Mucosa of descending colon (tissue), 3 donors: ENCODE measurements at regions not wholly inside any gene's neighbourhood (a gene's known extent, or its start where the extent isn't known, plus 50 kb on each side); places are given as distances from the start of the nearest gene placed in this dataset.

Experiments used
- ATAC-seq: fragments of 200-7000 bp; cut with Tn5 transposase; one replicate; pipeline ENCODE4 v1.9.1; 2020; ENCODE audit warnings: mild to moderate bottlenecking, moderate library complexity
- DNase-seq, 3 donors: peaks; one replicate each; pipeline ENCODE4 v3.0.0-alpha.2; 2020
- H3K36me3 ChIP-seq: fragments of 200-600 bp; one replicate; pipeline ENCODE4 v1.8.0; 2021; ENCODE audit warnings: low read depth, mild to moderate bottlenecking
- H3K4me1 ChIP-seq: fragments of 200-600 bp; one replicate; pipeline ENCODE4 v1.8.0; 2021; ENCODE audit warnings: low read depth, mild to moderate bottlenecking
- H3K4me3 ChIP-seq: fragments of 200-600 bp; one replicate; pipeline ENCODE4 v1.8.0; 2021; ENCODE audit warnings: mild to moderate bottlenecking
- H3K9me3 ChIP-seq: fragments of 200-600 bp; one replicate; pipeline ENCODE4 v1.8.0; 2021; ENCODE audit warnings: mild to moderate bottlenecking
- CTCF ChIP-seq: fragments of 200-600 bp; IDR thresholded peaks from one replicate; pipeline ENCODE4 v1.8.0; 2022; ENCODE audit warnings: antibody characterized with exemption, mild to moderate bottlenecking
- intact Hi-C, 2 donors: fragments of 100-400 bp; cut with DNase I in 1 of 2; cut with micrococcal nuclease in 1 of 2; formaldehyde crosslinking; loops; one replicate each; pipeline versions ENCODE4 v1.11.0 to v1.11.1; 2022; cut with DNase I, micrococcal nuclease
- donor health status: DM: no; HTN: no; CAD: no; lungs with moderate emphysema.
- donor health status: DM: no; HTN: no; CAD: no.
- donor health status: DM: no; HTN: yes; CAD: no.

GRCh38 chr10:112895292-112895691 lies 54.8 kb upstream of the TCF7L2 start:
- intact Hi-C loops = no loop called here
- peaks cover 7% of the 10 kb centered on the region for H3K4me1 ChIP-seq
- no peak overlapping the region for H3K4me3 ChIP-seq
- DNase-seq (no peak), ATAC-seq (no peak)
- no peak for TF ChIP-seq CTCF
- H3K36me3 ChIP-seq = no peaks in the 10 kb centered on the region
- H3K9me3 ChIP-seq = no peaks in the 10 kb centered on the region

GRCh38 chr10:112896273-112896672 lies 53.8 kb upstream of the TCF7L2 start:
- Histone ChIP-seq H3K4me3 (no peak overlapping the region), H3K36me3 (no peaks in the 10 kb centered on the region), H3K9me3 (no peaks in the 10 kb centered on the region), H3K4me1 (peaks cover 7% of the 10 kb centered on the region)
- TF ChIP-seq CTCF = no peak
- peak; percentile 30 for ATAC-seq
- intact Hi-C loops = no loop called here
- peak in 1 of 3 donors; percentile 44 for DNase-seq

GRCh38 chr10:112896722-112897121 lies 53.3 kb upstream of the TCF7L2 start:
- ATAC-seq (no peak), DNase-seq (no peak)
- Histone ChIP-seq H3K4me3 (no peak overlapping the region), H3K9me3 (no peaks in the 10 kb centered on the region), H3K4me1 (peaks cover 7% of the 10 kb centered on the region), H3K36me3 (no peaks in the 10 kb centered on the region)
- no peak for TF ChIP-seq CTCF
- intact Hi-C loops = no loop called here

- H3K36me3 ChIP-seq = no peaks in the 10 kb centered on the region
- H3K4me1 ChIP-seq = peaks cover 7% of the 10 kb centered on the region
- intact Hi-C loops = no loop called here
- H3K4me3 ChIP-seq = no peak overlapping the region
- no peaks in the 10 kb centered on the region for H3K9me3 ChIP-seq
- no peak for TF ChIP-seq CTCF
- peak; percentile 90 for ATAC-seq
- peak; percentile 73 to 79 (median 76) for DNase-seq
Observed at GRCh38 chr10:112898540-112899390, 51.3 kb upstream of the TCF7L2 start.

GRCh38 chr10:112899391-112900065 lies 50.5 kb upstream of the TCF7L2 start:
- TF ChIP-seq CTCF = no peak
- ATAC-seq (peak; percentile 10), DNase-seq (peak in 2 of 3 donors; percentile 21 to 47)
- H3K36me3 ChIP-seq = no peaks in the 10 kb centered on the region
- no peaks in the 10 kb centered on the region for H3K9me3 ChIP-seq
- no peak overlapping the region for H3K4me3 ChIP-seq
- H3K4me1 ChIP-seq = peaks cover 7% of the 10 kb centered on the region
- intact Hi-C loops = no loop called here
